Neural cell (in vitro differentiated cells): ENCODE measurements at regions not wholly inside any gene's neighbourhood (a gene's known extent, or its start where the extent isn't known, plus 50 kb on each side); places are given as distances from the start of the nearest gene placed in this dataset.

Experiments used
- H2AFZ ChIP-seq: fragments of 200-600, 300-800 bp; sonication (generic), shearing (Covaris generic); 2 replicates; pipeline ENCODE4 v1.6.0; 2014; ENCODE audit warnings: low read depth, mild to moderate bottlenecking, antibody characterized with exemption, low read length, moderate library complexity
- H3F3A ChIP-seq: fragments of 200-600 bp; shearing (Covaris generic); 2 replicates; pipeline ENCODE4 v1.6.1; 2016; ENCODE audit warnings: mild to moderate bottlenecking, moderate library complexity, mixed read lengths, antibody characterized with exemption, low read length; ENCODE audit not compliant: insufficient read depth, poor library complexity, severe bottlenecking
- H3K27ac ChIP-seq: fragments of 200-600, 300-800 bp; sonication (generic), shearing (Covaris generic); 2 replicates; pipeline ENCODE4 v1.5.1; 2014; ENCODE audit warnings: mild to moderate bottlenecking, low read length, moderate library complexity
- H3K27me3 ChIP-seq: fragments of 300-800, 200-600 bp; sonication (generic), shearing (Covaris generic); 2 replicates; pipeline ENCODE4 v1.6.0; 2014; ENCODE audit warnings: mild to moderate bottlenecking, low read depth, low read length, moderate library complexity; ENCODE audit not compliant: insufficient read depth
- H3K36me3 ChIP-seq: fragments of 300-800, 200-600 bp; sonication (generic), shearing (Covaris generic); 2 replicates; pipeline ENCODE4 v1.5.1; 2014; ENCODE audit warnings: mild to moderate bottlenecking, antibody characterized with exemption, low read length, moderate library complexity; ENCODE audit not compliant: insufficient read depth
- H3K4me2 ChIP-seq: fragments of 300-800, 200-600 bp; sonication (generic), shearing (Covaris generic); 2 replicates; pipeline ENCODE4 v1.6.0; 2014; ENCODE audit warnings: mild to moderate bottlenecking, low read length
- H3K4me3 ChIP-seq: fragments of 300-800, 200-600 bp; sonication (generic), shearing (Covaris generic); 2 replicates; pipeline ENCODE4 v1.5.1; 2014; ENCODE audit warnings: mild to moderate bottlenecking, low read length, moderate library complexity
- H3K79me2 ChIP-seq: fragments of 200-600 bp; shearing (Covaris generic); replicated peaks from 2 replicates; pipeline ENCODE4 v1.6.0; 2014; ENCODE audit warnings: mild to moderate bottlenecking, low read length, moderate library complexity; ENCODE audit not compliant: insufficient read depth
- H3K9ac ChIP-seq: fragments of 300-800, 200-600 bp; sonication (generic), shearing (Covaris generic); 2 replicates; pipeline ENCODE4 v1.6.1; 2016; ENCODE audit warnings: mild to moderate bottlenecking, low read length, mixed read lengths
- H3K9me2 ChIP-seq: fragments of 200-600 bp; shearing (Covaris generic); 2 replicates; pipeline ENCODE4 v1.6.1; 2016; ENCODE audit warnings: mild to moderate bottlenecking, low read length, mixed read lengths; ENCODE audit not compliant: insufficient read depth
- H3K9me3 ChIP-seq: fragments of 200-600, 300-800 bp; sonication (generic), shearing (Covaris generic); 2 replicates; pipeline ENCODE4 v1.6.1; 2016; ENCODE audit warnings: mild to moderate bottlenecking, mixed run types, low read length, moderate library complexity, mixed read lengths
- H4K20me1 ChIP-seq: fragments of 200-600 bp; shearing (Covaris generic); 2 replicates; pipeline ENCODE4 v1.6.1; 2016; ENCODE audit warnings: mild to moderate bottlenecking, mixed run types; ENCODE audit not compliant: insufficient read depth
- EP300 ChIP-seq: fragments of 450-650 bp; conservative IDR thresholded peaks from 2 replicates; pipeline ENCODE4 v1.6.1; 2014; ENCODE audit warnings: antibody characterized with exemption, mild to moderate bottlenecking, moderate library complexity; ENCODE audit not compliant: poor library complexity, severe bottlenecking
- EZH2 ChIP-seq: fragments of 200-600, 300-800 bp; shearing (Covaris generic), sonication (generic); IDR thresholded peaks from 2 replicates; pipeline ENCODE4 v1.6.1; 2014; ENCODE audit warnings: antibody characterized with exemption, low read length, borderline replicate concordance, mild to moderate bottlenecking; ENCODE audit not compliant: insufficient read depth, poor library complexity, severe bottlenecking
- MXI1 ChIP-seq: fragments of 450-650 bp; conservative IDR thresholded peaks from 2 replicates; pipeline ENCODE4 v1.6.1; 2014; ENCODE audit warnings: antibody characterized with exemption, mild to moderate bottlenecking; ENCODE audit not compliant: poor library complexity, severe bottlenecking
- POLR2AphosphoS5 ChIP-seq: IDR thresholded peaks from 2 replicates; pipeline ENCODE4 v1.6.1; 2012
- RAD21 ChIP-seq: fragments of 450-650 bp; conservative IDR thresholded peaks from 2 replicates; pipeline ENCODE4 v1.6.1; 2014; ENCODE audit warnings: antibody characterized with exemption, mild to moderate bottlenecking, moderate library complexity
- SMC3 ChIP-seq: fragments of 450-650 bp; conservative IDR thresholded peaks from 2 replicates; pipeline ENCODE4 v1.6.1; 2014; ENCODE audit warnings: antibody characterized with exemption, mild to moderate bottlenecking, moderate library complexity; ENCODE audit not compliant: poor library complexity
- TAF1 ChIP-seq: IDR thresholded peaks from 2 replicates; pipeline ENCODE4 v1.6.1; 2012; ENCODE audit warnings: low read depth
- TF ChIP-seq, protein P1 (sequence below): fragments of 450-650 bp; IDR thresholded peaks from 2 replicates; pipeline ENCODE4 v1.5.1; 2014; ENCODE audit warnings: antibody characterized with exemption, mild to moderate bottlenecking, moderate library complexity; ENCODE audit not compliant: poor library complexity, severe bottlenecking
- TF ChIP-seq, protein P2 (sequence below): IDR thresholded peaks from 2 replicates; pipeline ENCODE4 v1.6.1; 2012; ENCODE audit warnings: borderline replicate concordance

DNA sequence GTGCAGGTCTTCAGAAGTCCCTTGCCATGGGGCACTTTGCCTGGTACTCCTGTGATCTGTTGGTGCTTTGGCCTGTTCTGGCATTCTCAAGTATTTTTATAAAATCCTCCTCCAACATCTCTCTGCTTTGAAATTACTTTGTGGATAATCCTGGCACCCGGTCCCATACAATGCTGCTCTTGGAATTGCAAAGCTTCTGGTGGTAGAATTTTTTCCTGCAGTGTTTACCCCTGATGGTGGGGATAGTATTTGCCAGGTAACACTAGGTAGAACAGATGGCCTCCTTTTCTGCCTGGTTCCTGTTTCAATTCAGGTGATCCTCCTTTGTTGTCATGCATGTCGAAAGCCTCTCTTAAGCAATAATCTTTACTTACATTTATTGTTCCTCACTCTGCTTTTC is 109.8 kb upstream of the ATP10B start:
- no peaks in the 10 kb centered on the region for H3F3A ChIP-seq
- H3K9me2 ChIP-seq, result no peaks in the 10 kb centered on the region
- H3K79me2 ChIP-seq, result no peaks in the 10 kb centered on the region
- no peak overlapping the region for H3K4me3 ChIP-seq
- no peaks in the 10 kb centered on the region for H3K27me3 ChIP-seq
- no peaks in the 10 kb centered on the region for H3K9me3 ChIP-seq
- H4K20me1 ChIP-seq, result no peaks in the 10 kb centered on the region
- TF ChIP-seq MXI1 (no peak), POLR2AphosphoS5 (no peak), EZH2 (no peak), SMC3 (no peak), EP300 (no peak), RAD21 (no peak), TAF1 (no peak)
- TF ChIP-seq, protein P1, sequence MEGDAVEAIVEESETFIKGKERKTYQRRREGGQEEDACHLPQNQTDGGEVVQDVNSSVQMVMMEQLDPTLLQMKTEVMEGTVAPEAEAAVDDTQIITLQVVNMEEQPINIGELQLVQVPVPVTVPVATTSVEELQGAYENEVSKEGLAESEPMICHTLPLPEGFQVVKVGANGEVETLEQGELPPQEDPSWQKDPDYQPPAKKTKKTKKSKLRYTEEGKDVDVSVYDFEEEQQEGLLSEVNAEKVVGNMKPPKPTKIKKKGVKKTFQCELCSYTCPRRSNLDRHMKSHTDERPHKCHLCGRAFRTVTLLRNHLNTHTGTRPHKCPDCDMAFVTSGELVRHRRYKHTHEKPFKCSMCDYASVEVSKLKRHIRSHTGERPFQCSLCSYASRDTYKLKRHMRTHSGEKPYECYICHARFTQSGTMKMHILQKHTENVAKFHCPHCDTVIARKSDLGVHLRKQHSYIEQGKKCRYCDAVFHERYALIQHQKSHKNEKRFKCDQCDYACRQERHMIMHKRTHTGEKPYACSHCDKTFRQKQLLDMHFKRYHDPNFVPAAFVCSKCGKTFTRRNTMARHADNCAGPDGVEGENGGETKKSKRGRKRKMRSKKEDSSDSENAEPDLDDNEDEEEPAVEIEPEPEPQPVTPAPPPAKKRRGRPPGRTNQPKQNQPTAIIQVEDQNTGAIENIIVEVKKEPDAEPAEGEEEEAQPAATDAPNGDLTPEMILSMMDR, result no peak
- TF ChIP-seq, protein P2, sequence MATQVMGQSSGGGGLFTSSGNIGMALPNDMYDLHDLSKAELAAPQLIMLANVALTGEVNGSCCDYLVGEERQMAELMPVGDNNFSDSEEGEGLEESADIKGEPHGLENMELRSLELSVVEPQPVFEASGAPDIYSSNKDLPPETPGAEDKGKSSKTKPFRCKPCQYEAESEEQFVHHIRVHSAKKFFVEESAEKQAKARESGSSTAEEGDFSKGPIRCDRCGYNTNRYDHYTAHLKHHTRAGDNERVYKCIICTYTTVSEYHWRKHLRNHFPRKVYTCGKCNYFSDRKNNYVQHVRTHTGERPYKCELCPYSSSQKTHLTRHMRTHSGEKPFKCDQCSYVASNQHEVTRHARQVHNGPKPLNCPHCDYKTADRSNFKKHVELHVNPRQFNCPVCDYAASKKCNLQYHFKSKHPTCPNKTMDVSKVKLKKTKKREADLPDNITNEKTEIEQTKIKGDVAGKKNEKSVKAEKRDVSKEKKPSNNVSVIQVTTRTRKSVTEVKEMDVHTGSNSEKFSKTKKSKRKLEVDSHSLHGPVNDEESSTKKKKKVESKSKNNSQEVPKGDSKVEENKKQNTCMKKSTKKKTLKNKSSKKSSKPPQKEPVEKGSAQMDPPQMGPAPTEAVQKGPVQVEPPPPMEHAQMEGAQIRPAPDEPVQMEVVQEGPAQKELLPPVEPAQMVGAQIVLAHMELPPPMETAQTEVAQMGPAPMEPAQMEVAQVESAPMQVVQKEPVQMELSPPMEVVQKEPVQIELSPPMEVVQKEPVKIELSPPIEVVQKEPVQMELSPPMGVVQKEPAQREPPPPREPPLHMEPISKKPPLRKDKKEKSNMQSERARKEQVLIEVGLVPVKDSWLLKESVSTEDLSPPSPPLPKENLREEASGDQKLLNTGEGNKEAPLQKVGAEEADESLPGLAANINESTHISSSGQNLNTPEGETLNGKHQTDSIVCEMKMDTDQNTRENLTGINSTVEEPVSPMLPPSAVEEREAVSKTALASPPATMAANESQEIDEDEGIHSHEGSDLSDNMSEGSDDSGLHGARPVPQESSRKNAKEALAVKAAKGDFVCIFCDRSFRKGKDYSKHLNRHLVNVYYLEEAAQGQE, result no peak
- H3K36me3 ChIP-seq, result no peaks in the 10 kb centered on the region
- no peak overlapping the region for H2AFZ ChIP-seq
- H3K4me2 ChIP-seq, result no peak overlapping the region
- no peak overlapping the region for H3K9ac ChIP-seq
- H3K27ac ChIP-seq, result no peak overlapping the region

DNA sequence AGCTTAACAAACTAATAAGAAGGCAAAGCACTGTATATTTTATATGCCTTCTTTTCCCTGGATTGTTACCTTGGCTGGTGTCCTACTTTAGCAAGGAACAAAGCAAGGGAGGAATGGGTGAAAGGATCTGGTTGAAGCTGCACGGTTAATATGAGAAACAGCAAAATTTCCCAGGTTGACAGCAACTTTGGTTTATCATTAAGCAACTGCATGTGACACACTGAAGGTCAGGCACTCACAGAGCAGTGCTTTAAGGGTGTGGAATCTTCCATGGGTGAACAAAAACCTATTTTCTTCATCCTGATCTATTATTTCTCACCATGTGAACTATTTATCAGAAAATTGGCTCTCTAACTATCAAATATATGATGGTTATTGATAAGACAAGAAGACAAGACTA is 109.0 kb upstream of the ATP10B start:
- Histone ChIP-seq H3K79me2 (no peaks in the 10 kb centered on the region), H3K4me3 (no peak overlapping the region), H3K4me2 (no peak overlapping the region), H3F3A (no peaks in the 10 kb centered on the region), H3K9me2 (no peaks in the 10 kb centered on the region), H3K27ac (no peak overlapping the region), H3K36me3 (no peaks in the 10 kb centered on the region), H2AFZ (no peak overlapping the region), H3K9ac (no peak overlapping the region), H3K27me3 (no peaks in the 10 kb centered on the region), H3K9me3 (no peaks in the 10 kb centered on the region), H4K20me1 (no peaks in the 10 kb centered on the region)
- TF ChIP-seq EP300, result no peak
- TF ChIP-seq, protein P2, result no peak
- no peak for TF ChIP-seq TAF1
- no peak for TF ChIP-seq POLR2AphosphoS5
- no peak for TF ChIP-seq MXI1
- TF ChIP-seq, protein P1, result no peak
- no peak for TF ChIP-seq RAD21
